ENCODE measurements at regions not wholly inside any gene's neighbourhood (a gene's known extent, or its start where the extent isn't known, plus 50 kb on each side); places are given as distances from the start of the nearest gene placed in this dataset.

DNA sequence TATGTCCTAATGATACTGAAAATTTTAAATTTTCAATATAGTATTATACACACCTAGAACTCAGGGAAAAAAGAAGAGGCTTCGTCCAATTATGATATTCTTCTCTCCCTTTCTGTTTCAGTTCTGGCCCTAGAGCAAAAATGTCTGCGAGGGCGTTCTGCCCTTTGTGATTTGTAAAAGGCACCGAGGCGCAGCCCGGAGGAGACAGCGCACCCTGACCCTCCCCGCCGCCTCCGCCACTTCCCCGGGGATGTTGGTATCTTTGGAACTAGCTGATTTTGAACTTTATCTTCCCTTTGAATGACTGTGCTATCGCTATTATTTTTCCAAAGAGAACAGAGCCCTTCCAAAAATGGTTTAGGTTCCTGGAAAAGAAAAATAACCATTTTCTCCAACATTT is 173.2 kb upstream of the FAM9B start:
- no peak overlapping the region for H3K4me3 Mint-ChIP-seq

More for the DNA sequence above, 173.2 kb upstream of the FAM9B start:
- no peaks in the 10 kb centered on the region for H3K36me3 Mint-ChIP-seq (ENCODE audit: low read depth)
- Histone ChIP-seq H3K36me3 (ENCODE audit: insufficient read depth) (no peaks in the 10 kb centered on the region), H2AFZ (no peak overlapping the region), H3K79me2 (replicated peaks; ENCODE audit: insufficient read depth) (no peaks in the 10 kb centered on the region), H3K27ac (ENCODE audit: low read depth) (no peak overlapping the region), H4K20me1 (replicated peaks; ENCODE audit: insufficient read depth) (no peaks in the 10 kb centered on the region), H3K4me2 (no peak overlapping the region; the same call in 1 of the 2 replicates), H3K4me1 (ENCODE audit: insufficient read depth) (peaks cover 9% of the 10 kb centered on the region), H3K9me2 (ENCODE audit: insufficient read depth) (no peaks in the 10 kb centered on the region), H3K4me3 (no peak overlapping the region), H3K27me3 (ENCODE audit: insufficient read depth) (no peaks in the 10 kb centered on the region), H3F3A (replicated peaks; ENCODE audit: low read depth) (no peaks in the 10 kb centered on the region)
- peaks cover 15% of the 10 kb centered on the region for H3K4me1 Mint-ChIP-seq
- no peaks in the 10 kb centered on the region for H3K9me3 Mint-ChIP-seq
- peaks cover 2% of the 10 kb centered on the region for H3K27me3 Mint-ChIP-seq (ENCODE audit: insufficient read depth, low read depth, poor library complexity)
- TF ChIP-seq, protein P1, sequence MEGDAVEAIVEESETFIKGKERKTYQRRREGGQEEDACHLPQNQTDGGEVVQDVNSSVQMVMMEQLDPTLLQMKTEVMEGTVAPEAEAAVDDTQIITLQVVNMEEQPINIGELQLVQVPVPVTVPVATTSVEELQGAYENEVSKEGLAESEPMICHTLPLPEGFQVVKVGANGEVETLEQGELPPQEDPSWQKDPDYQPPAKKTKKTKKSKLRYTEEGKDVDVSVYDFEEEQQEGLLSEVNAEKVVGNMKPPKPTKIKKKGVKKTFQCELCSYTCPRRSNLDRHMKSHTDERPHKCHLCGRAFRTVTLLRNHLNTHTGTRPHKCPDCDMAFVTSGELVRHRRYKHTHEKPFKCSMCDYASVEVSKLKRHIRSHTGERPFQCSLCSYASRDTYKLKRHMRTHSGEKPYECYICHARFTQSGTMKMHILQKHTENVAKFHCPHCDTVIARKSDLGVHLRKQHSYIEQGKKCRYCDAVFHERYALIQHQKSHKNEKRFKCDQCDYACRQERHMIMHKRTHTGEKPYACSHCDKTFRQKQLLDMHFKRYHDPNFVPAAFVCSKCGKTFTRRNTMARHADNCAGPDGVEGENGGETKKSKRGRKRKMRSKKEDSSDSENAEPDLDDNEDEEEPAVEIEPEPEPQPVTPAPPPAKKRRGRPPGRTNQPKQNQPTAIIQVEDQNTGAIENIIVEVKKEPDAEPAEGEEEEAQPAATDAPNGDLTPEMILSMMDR (conservative IDR thresholded peaks at IDR 0.05; ENCODE audit: low read depth in 2 of 2) = no peak
- TF ChIP-seq, protein P2, sequence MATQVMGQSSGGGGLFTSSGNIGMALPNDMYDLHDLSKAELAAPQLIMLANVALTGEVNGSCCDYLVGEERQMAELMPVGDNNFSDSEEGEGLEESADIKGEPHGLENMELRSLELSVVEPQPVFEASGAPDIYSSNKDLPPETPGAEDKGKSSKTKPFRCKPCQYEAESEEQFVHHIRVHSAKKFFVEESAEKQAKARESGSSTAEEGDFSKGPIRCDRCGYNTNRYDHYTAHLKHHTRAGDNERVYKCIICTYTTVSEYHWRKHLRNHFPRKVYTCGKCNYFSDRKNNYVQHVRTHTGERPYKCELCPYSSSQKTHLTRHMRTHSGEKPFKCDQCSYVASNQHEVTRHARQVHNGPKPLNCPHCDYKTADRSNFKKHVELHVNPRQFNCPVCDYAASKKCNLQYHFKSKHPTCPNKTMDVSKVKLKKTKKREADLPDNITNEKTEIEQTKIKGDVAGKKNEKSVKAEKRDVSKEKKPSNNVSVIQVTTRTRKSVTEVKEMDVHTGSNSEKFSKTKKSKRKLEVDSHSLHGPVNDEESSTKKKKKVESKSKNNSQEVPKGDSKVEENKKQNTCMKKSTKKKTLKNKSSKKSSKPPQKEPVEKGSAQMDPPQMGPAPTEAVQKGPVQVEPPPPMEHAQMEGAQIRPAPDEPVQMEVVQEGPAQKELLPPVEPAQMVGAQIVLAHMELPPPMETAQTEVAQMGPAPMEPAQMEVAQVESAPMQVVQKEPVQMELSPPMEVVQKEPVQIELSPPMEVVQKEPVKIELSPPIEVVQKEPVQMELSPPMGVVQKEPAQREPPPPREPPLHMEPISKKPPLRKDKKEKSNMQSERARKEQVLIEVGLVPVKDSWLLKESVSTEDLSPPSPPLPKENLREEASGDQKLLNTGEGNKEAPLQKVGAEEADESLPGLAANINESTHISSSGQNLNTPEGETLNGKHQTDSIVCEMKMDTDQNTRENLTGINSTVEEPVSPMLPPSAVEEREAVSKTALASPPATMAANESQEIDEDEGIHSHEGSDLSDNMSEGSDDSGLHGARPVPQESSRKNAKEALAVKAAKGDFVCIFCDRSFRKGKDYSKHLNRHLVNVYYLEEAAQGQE (IDR thresholded peaks at IDR 0.05; ENCODE audit: unreplicated experiment) = no peak
- TF ChIP-seq POLR2AphosphoS5 (IDR thresholded peaks at IDR 0.05; ENCODE audit: low read depth) (no peak), JUNB (IDR thresholded peaks at IDR 0.05; ENCODE audit: unreplicated experiment) (no peak), EZH2phosphoT487 (IDR thresholded peaks at IDR 0.05; ENCODE audit: unreplicated experiment) (no peak), NANOG (IDR thresholded peaks at IDR 0.05; ENCODE audit: borderline replicate concordance) (no peak), EZH2 (IDR thresholded peaks at IDR 0.05; ENCODE audit: low read depth, unreplicated experiment) (no peak), ZNF331 (CRISPR knock-in tag; IDR thresholded peaks at IDR 0.05; ENCODE audit: low read depth) (no peak), ZNF114 (CRISPR knock-in tag; IDR thresholded peaks at IDR 0.05) (no peak), CREB1 (CRISPR knock-in tag; IDR thresholded peaks at IDR 0.05; ENCODE audit: low read depth) (no peak), STAT1 (IDR thresholded peaks at IDR 0.05; ENCODE audit: unreplicated experiment) (no peak)
- TF ChIP-seq, protein P3, sequence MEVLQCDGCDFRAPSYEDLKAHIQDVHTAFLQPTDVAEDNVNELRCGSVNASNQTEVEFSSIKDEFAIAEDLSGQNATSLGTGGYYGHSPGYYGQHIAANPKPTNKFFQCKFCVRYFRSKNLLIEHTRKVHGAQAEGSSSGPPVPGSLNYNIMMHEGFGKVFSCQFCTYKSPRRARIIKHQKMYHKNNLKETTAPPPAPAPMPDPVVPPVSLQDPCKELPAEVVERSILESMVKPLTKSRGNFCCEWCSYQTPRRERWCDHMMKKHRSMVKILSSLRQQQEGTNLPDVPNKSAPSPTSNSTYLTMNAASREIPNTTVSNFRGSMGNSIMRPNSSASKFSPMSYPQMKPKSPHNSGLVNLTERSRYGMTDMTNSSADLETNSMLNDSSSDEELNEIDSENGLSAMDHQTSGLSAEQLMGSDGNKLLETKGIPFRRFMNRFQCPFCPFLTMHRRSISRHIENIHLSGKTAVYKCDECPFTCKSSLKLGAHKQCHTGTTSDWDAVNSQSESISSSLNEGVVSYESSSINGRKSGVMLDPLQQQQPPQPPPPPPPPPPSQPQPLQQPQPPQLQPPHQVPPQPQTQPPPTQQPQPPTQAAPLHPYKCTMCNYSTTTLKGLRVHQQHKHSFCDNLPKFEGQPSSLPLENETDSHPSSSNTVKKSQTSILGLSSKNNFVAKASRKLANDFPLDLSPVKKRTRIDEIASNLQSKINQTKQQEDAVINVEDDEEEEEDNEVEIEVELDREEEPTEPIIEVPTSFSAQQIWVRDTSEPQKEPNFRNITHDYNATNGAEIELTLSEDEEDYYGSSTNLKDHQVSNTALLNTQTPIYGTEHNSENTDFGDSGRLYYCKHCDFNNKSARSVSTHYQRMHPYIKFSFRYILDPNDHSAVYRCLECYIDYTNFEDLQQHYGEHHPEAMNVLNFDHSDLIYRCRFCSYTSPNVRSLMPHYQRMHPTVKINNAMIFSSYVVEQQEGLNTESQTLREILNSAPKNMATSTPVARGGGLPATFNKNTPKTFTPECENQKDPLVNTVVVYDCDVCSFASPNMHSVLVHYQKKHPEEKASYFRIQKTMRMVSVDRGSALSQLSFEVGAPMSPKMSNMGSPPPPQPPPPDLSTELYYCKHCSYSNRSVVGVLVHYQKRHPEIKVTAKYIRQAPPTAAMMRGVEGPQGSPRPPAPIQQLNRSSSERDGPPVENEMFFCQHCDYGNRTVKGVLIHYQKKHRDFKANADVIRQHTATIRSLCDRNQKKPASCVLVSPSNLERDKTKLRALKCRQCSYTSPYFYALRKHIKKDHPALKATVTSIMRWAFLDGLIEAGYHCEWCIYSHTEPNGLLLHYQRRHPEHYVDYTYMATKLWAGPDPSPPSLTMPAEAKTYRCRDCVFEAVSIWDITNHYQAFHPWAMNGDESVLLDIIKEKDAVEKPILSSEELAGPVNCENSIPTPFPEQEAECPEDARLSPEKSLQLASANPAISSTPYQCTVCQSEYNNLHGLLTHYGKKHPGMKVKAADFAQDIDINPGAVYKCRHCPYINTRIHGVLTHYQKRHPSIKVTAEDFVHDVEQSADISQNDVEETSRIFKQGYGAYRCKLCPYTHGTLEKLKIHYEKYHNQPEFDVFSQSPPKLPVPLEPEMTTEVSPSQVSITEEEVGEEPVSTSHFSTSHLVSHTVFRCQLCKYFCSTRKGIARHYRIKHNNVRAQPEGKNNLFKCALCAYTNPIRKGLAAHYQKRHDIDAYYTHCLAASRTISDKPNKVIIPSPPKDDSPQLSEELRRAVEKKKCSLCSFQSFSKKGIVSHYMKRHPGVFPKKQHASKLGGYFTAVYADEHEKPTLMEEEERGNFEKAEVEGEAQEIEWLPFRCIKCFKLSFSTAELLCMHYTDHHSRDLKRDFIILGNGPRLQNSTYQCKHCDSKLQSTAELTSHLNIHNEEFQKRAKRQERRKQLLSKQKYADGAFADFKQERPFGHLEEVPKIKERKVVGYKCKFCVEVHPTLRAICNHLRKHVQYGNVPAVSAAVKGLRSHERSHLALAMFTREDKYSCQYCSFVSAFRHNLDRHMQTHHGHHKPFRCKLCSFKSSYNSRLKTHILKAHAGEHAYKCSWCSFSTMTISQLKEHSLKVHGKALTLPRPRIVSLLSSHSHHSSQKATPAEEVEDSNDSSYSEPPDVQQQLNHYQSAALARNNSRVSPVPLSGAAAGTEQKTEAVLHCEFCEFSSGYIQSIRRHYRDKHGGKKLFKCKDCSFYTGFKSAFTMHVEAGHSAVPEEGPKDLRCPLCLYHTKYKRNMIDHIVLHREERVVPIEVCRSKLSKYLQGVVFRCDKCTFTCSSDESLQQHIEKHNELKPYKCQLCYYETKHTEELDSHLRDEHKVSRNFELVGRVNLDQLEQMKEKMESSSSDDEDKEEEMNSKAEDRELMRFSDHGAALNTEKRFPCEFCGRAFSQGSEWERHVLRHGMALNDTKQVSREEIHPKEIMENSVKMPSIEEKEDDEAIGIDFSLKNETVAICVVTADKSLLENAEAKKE (CRISPR knock-in tag; IDR thresholded peaks at IDR 0.05) = no peak
- TF ChIP-seq, protein P4, sequence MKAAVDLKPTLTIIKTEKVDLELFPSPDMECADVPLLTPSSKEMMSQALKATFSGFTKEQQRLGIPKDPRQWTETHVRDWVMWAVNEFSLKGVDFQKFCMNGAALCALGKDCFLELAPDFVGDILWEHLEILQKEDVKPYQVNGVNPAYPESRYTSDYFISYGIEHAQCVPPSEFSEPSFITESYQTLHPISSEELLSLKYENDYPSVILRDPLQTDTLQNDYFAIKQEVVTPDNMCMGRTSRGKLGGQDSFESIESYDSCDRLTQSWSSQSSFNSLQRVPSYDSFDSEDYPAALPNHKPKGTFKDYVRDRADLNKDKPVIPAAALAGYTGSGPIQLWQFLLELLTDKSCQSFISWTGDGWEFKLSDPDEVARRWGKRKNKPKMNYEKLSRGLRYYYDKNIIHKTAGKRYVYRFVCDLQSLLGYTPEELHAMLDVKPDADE (IDR thresholded peaks at IDR 0.05) = no peak
- ATAC-seq = peak; percentile 48; the same call in 2 of the 3 replicates
- peak; percentile 13 for DNase-seq (ENCODE audit: low spot score)
- H3K27ac Mint-ChIP-seq = no peak overlapping the region

Data from GM23338 (cell line).